RWPE2 (cell line): ENCODE measurements at regions not wholly inside any gene's neighbourhood (a gene's known extent, or its start where the extent isn't known, plus 50 kb on each side); places are given as distances from the start of the nearest gene placed in this dataset.

Experiments
- ATAC-seq: fragments of 200-7000 bp; cut with Tn5 transposase; 3 replicates; pipeline ENCODE4 v1.9.1; 2021; ENCODE audit warnings: low read depth
- DNase-seq: peaks from one replicate; pipeline ENCODE4 v3.0.0-alpha.2; 2020; ENCODE audit warnings: low spot score
- H3K27ac ChIP-seq: fragments of 450-650 bp; 2 replicates; pipeline ENCODE4 v1.5.1; 2017; ENCODE audit warnings: mild to moderate bottlenecking; ENCODE audit not compliant: poor library complexity, severe bottlenecking
- H3K27me3 ChIP-seq: fragments of 250-450 bp; sonication (Bioruptor Pico); 2 replicates; pipeline ENCODE4 v1.5.1; 2021; ENCODE audit warnings: mild to moderate bottlenecking, moderate library complexity; ENCODE audit not compliant: insufficient read depth, poor library complexity, severe bottlenecking
- H3K36me3 ChIP-seq: fragments of 250-450 bp; sonication (Bioruptor Pico); 2 replicates; pipeline ENCODE4 v1.5.1; 2020; ENCODE audit warnings: low read depth, mild to moderate bottlenecking, moderate library complexity
- H3K4me1 ChIP-seq: fragments of 250-450 bp; sonication (Bioruptor Pico); 2 replicates; pipeline ENCODE4 v1.5.1; 2021; ENCODE audit warnings: mild to moderate bottlenecking, moderate library complexity; ENCODE audit not compliant: insufficient read depth, poor library complexity, severe bottlenecking
- H3K4me3 ChIP-seq: fragments of 250-450 bp; sonication (Bioruptor Pico); 2 replicates; pipeline ENCODE4 v1.5.1; 2021; ENCODE audit warnings: mild to moderate bottlenecking, moderate library complexity; ENCODE audit not compliant: severe bottlenecking
- H3K9me3 ChIP-seq: fragments of 250-450 bp; sonication (Bioruptor Pico); 2 replicates; pipeline ENCODE4 v1.5.1; 2021; ENCODE audit warnings: mild to moderate bottlenecking, moderate library complexity; ENCODE audit not compliant: severe bottlenecking
- TF ChIP-seq, protein P1 (sequence below): fragments of 450-650 bp; IDR thresholded peaks from one replicate; pipeline ENCODE4 v1.5.1; 2017; ENCODE audit warnings: mild to moderate bottlenecking, moderate library complexity; ENCODE audit not compliant: poor library complexity, severe bottlenecking

GRCh38 chr10:22476601-22477321 lies 131.5 kb downstream of the SPAG6 start:
- no peaks in the 10 kb centered on the region for H3K9me3 ChIP-seq
- no peaks in the 10 kb centered on the region for H3K4me1 ChIP-seq
- DNase-seq = no peak
- TF ChIP-seq, protein P1, sequence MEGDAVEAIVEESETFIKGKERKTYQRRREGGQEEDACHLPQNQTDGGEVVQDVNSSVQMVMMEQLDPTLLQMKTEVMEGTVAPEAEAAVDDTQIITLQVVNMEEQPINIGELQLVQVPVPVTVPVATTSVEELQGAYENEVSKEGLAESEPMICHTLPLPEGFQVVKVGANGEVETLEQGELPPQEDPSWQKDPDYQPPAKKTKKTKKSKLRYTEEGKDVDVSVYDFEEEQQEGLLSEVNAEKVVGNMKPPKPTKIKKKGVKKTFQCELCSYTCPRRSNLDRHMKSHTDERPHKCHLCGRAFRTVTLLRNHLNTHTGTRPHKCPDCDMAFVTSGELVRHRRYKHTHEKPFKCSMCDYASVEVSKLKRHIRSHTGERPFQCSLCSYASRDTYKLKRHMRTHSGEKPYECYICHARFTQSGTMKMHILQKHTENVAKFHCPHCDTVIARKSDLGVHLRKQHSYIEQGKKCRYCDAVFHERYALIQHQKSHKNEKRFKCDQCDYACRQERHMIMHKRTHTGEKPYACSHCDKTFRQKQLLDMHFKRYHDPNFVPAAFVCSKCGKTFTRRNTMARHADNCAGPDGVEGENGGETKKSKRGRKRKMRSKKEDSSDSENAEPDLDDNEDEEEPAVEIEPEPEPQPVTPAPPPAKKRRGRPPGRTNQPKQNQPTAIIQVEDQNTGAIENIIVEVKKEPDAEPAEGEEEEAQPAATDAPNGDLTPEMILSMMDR = no peak
- no peaks in the 10 kb centered on the region for H3K36me3 ChIP-seq
- H3K27me3 ChIP-seq = peaks cover 46% of the 10 kb centered on the region
- no peak overlapping the region for H3K4me3 ChIP-seq
- no peak overlapping the region for H3K27ac ChIP-seq
- ATAC-seq = no peak

GRCh38 chr10:22477334-22478287 lies 132.3 kb downstream of the SPAG6 start:
- ATAC-seq = no peak
- DNase-seq = no peak
- TF ChIP-seq, protein P1 = no peak
- H3K27me3 ChIP-seq = peaks cover 42% of the 10 kb centered on the region
- no peaks in the 10 kb centered on the region for H3K36me3 ChIP-seq
- no peaks in the 10 kb centered on the region for H3K9me3 ChIP-seq
- no peak overlapping the region for H3K4me3 ChIP-seq
- no peak overlapping the region for H3K27ac ChIP-seq
- H3K4me1 ChIP-seq = no peaks in the 10 kb centered on the region

- Histone ChIP-seq H3K36me3 (no peaks in the 10 kb centered on the region), H3K4me1 (no peaks in the 10 kb centered on the region), H3K27ac (no peak overlapping the region), H3K4me3 (no peak overlapping the region), H3K9me3 (no peaks in the 10 kb centered on the region), H3K27me3 (peaks cover 33% of the 10 kb centered on the region)
- DNase-seq = no peak
- ATAC-seq = no peak
- TF ChIP-seq, protein P1 = no peak
Observed at GRCh38 chr10:22478555-22479334, 133.4 kb downstream of the SPAG6 start.

DNA sequence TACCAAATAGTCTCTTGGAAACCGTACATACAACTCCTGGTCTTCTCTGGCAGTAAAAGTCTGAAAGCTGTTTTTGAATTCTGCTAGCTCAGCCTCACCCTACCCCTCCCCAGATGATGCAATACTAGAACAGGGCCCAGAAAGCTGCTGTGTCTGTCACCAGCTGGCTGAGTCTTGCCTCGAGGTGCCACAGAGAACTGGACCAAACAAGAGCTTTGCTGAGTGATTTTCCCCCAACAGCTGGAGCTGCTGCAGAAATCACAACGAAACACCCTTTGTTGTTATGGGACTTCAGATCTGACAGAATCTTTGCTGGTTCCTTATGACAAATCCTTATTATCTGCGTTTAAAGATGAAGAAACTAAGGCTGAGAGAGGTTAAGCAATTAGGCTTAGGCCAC lies 134.1 kb downstream of the SPAG6 start:
- Histone ChIP-seq H3K9me3 (no peaks in the 10 kb centered on the region), H3K4me1 (no peaks in the 10 kb centered on the region), H3K27me3 (peaks cover 28% of the 10 kb centered on the region), H3K4me3 (no peak overlapping the region), H3K36me3 (no peaks in the 10 kb centered on the region), H3K27ac (no peak overlapping the region)
- ATAC-seq (no peak), DNase-seq (no peak)
- TF ChIP-seq, protein P1 = no peak
